Left cardiac atrium (tissue), 4 donors: ENCODE measurements at regions not wholly inside any gene's neighbourhood (a gene's known extent, or its start where the extent isn't known, plus 50 kb on each side); places are given as distances from the start of the nearest gene placed in this dataset.
"Not testable (repeated sequence)": the region's sequence is repeated elsewhere in the genome, so short reads cannot be mapped to it uniquely, and the experiment has no call there.

Source experiments
- ATAC-seq, 2 donors: fragments of 200-7000 bp; cut with Tn5 transposase; one replicate each; pipeline ENCODE4 v1.9.1; 2020; ENCODE audit warnings: mild to moderate bottlenecking in 2 of 2, moderate library complexity in 2 of 2
- DNase-seq: peaks from one replicate; pipeline ENCODE4 v3.0.0-alpha.2; 2020
- intact Hi-C, 2 donors: fragments of 100-400 bp; cut with DNase I; formaldehyde crosslinking; loops; one replicate each; pipeline versions ENCODE4 v1.14.1 to v1.15.1; 2022 to 2023
- donor health status: DM: no; HTN: yes; CAD: no.
- donor health status: DM: no; HTN: yes; CAD: no; lungs with severe emphysema.
- donor health status: DM: yes; HTN: yes; CAD: no.
- donor health status: Dilated cardiomyopathy.

GRCh38 chr10:62581351-62581750 is 207.2 kb downstream of the ZNF365 start:
- intact Hi-C loops, result no loop called here
- DNase-seq (peak; percentile 20), ATAC-seq (peak in 1 of 2 donors; percentile 3)

- intact Hi-C loops, result no loop called here
- DNase-seq, result no peak
- ATAC-seq, result no peak
These were observed 208.0 kb downstream of the ZNF365 start for GRCh38 chr10:62582101-62582705.

GRCh38 chr10:62582804-62583208 is 208.6 kb downstream of the ZNF365 start:
- ATAC-seq, result peak; percentile 67 to 87
- peak; percentile 75 for DNase-seq
- intact Hi-C loops, result no loop called here

GRCh38 chr10:62583876-62584615 is 209.9 kb downstream of the ZNF365 start:
- intact Hi-C loops, result no loop called here
- ATAC-seq, result peak in 1 of 2 donors; percentile 37
- no peak for DNase-seq

DNA sequence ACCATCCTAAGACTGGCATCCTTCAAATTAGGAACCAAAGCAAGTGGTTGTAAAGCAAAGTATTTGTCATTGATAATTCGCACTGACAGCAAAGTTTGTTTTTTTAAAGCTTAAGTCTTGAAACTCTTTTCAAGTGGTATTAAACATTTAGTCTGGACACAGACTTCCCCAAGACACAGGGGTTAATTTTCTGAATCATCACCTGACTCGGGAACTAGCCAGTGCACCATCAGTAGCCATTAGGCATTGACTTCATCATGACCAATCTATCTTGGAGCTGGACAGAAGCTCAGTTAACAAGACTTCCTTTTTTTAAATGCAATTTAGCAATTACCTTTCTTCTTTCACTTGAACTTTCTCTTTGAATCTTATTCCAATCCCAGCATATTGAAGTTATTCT is 210.6 kb downstream of the ZNF365 start:
- ATAC-seq (no peak), DNase-seq (no peak)
- intact Hi-C loops, result no loop called here

- DNase-seq (peak; percentile 36), ATAC-seq (peak; percentile 46 to 78)
- intact Hi-C loops, result no loop called here
These were observed 211.1 kb downstream of the ZNF365 start for GRCh38 chr10:62585211-62585775.

DNA sequence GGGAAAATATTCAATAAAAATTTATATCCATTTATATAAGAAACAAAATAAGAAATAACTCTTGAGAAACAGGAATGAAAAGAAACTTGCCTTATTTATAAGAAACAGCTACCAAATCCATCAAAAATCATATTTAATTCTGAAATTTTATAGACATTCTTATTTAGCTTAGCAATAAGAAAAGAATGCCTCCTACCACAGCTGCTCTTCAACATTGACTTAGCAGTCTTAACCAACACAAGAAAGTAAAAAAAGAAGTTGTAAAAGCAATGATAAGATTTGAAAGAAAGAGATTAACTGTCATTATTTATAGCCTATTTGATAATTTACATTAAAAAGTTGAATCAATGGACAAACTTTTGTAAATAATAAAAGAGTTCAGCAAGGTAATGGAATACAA is 212.8 kb downstream of the ZNF365 start:
- ATAC-seq, result no peak
- intact Hi-C loops, result no loop called here
- DNase-seq, result no peak

DNA sequence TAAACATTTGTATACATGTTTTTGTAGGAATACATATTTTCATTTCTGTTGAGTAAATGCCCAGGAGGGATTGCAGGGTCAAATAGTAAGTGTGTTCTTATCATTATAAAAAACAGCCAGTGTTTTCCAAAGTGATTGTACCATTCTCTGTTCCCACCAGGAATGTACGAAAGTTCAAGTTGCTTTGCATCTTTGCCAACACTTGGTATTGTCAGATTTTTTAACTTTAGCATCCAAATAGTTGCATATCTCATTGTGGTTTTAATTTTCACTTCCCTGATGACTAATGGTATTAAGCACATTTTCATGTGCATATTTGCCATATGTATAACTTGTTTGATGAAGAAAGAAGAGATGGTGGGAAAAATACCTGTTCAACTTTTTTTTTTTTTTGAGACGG is 213.9 kb downstream of the ZNF365 start:
- ATAC-seq, result no peak
- intact Hi-C loops, result no loop called here
- DNase-seq, result no peak

- ATAC-seq, result no peak
- intact Hi-C loops, result loop anchor here (5.0 kb wide), 1 partner anchor 568 kb away; no protein-coding TSS in a partner anchor
- DNase-seq, result no peak
These were observed 214.8 kb upstream of the ADO start for GRCh38 chr10:62589689-62590088.

DNA sequence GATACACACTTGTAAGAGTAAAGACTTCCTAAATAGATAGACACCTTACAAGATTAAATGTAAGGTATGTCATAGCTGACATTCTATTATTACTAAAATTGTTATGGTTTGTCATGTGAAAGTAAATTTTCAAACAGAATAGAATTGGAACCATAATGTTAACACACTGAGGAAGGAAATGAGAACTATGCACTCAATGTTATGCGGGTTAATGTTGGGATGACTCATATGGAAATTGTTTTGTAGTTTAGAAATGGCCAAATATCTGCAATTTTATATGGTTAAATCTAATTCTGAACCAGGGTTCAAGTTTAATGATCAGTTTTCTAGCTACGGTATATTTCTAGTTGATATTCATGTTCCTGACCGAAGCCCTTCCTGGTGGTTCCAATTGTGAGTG is 214.2 kb upstream of the ADO start:
- ATAC-seq (no peak), DNase-seq (no peak)
- intact Hi-C loops, result loop anchor here (5.0 kb wide), 1 partner anchor 567 kb away; no protein-coding TSS in a partner anchor

- DNase-seq, result peak; percentile 39
- intact Hi-C loops, result loop anchor here (1.0 to 5.0 kb wide), 2 partner anchors 490 to 563 kb away; no protein-coding TSS in a partner anchor
- ATAC-seq, result peak; percentile 87 to 94
These were observed 210.4 kb upstream of the ADO start for GRCh38 chr10:62594093-62594520.

- intact Hi-C loops, result no loop called here
- DNase-seq (no peak), ATAC-seq (no peak)
These were observed 207.3 kb upstream of the ADO start for GRCh38 chr10:62597226-62597625.

DNA sequence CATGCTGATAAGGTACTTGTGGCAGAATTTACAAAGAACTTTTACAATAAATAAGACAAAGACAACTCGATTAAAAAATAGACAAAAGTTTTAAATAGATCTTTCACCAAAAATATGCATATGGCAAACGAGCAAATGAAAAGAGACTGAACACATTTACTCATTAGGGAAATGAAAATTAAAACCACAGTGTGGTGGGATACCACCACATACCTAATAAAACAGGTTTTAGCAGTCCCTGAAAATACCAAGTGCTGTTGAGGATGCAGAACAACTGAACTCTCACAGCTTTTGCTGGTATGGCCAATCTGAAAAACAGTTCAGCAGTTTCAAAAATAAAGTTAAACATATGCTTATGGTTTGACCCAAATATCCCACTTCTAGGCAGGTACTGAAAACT is 205.4 kb upstream of the ADO start:
- intact Hi-C loops, result no loop called here

GRCh38 chr10:62606551-62606950 is 198.0 kb upstream of the ADO start:
- ATAC-seq, DNase-seq, intact Hi-C loops: not testable (repeated sequence)

More for the DNA sequence above, 205.4 kb upstream of the ADO start:
- DNase-seq (no peak), ATAC-seq (no peak)

DNA sequence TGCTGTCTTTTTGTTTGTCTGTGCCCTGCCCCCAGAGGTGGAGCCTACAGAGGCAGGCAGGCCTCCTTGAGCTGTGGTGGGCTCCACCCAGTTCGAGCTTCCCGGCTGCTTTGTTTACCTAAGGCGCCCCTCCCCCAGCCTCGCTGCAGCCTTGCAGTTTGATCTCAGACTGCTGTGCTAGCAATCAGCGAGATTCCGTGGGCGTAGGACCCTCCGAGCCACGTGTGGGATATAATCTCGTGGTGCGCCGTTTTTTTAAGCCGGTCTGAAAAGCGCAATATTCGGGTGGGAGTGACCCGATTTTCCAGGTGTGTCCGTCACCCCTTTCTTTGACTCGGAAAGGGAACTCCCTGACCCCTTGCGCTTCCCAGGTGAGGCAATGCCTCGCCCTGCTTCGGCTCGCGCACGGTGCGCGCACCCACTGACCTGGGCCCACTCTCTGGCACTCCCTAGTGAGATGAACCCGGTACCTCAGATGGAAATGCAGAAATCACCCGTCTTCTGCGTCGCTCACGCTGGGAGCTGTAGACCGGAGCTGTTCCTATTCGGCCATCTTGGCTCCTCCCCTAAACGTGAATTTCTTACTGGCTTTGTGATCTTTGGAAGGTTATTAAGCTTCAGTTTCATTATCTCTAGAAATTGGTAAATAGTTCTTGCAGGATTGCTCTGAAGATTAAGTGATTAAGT is 196.2 kb upstream of the ADO start:
- DNase-seq, ATAC-seq, intact Hi-C loops: not testable (repeated sequence)

DNA sequence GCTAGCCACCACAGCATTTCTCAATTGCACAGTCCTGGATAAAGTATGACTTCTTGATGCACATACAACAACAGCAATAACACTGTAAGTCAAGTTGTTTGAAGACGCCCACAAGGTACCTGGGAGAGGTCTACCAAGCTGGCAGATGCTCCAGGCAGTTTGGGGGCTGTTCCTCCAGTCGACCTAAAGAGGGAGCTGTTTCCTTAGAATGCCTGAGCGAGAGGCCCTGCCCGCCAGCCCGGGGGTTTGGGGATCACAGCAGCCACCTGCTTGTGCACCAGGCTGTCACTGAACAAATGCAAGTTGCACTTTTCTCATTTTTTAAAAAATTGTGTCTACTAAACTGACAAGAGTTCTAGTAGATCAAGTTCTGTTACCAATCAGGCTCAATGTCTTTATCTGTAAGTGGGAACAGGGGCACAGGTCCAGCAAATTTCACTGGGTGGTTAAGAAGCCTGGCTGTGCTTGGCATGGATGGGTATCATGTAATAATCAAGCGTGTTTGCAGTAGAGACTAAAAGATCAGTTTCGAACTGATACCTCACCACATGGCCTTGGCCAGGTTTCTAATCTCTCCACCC is 193.8 kb upstream of the ADO start:
- ATAC-seq, result peak; percentile 76 to 86
- intact Hi-C loops, result loop anchor here (2.0 to 10.0 kb wide), 4 partner anchors 204 to 474 kb away; partner anchors contain the start of gene EGR2 (in 1 of the 2)

GRCh38 chr10:62613424-62613823 is 191.1 kb upstream of the ADO start:
- ATAC-seq, result peak in 1 of 2 donors; percentile 18
- DNase-seq, result no peak
- intact Hi-C loops, result loop anchor here (5.0 to 10.0 kb wide), 3 partner anchors 201 to 471 kb away; partner anchors contain the start of gene EGR2 (in 1 of the 2)

More for the DNA sequence above, 193.8 kb upstream of the ADO start:
- DNase-seq, result peak; percentile 43

- DNase-seq (no peak), ATAC-seq (no peak)
- intact Hi-C loops, result loop anchor here (5.0 to 10.0 kb wide), 3 partner anchors 201 to 471 kb away; partner anchors contain the start of gene EGR2 (in 1 of the 2)
These were observed 190.7 kb upstream of the ADO start for GRCh38 chr10:62613859-62614258.
